DOHH2 (cell line): ENCODE measurements at regions not wholly inside any gene's neighbourhood (a gene's known extent, or its start where the extent isn't known, plus 50 kb on each side); places are given as distances from the start of the nearest gene placed in this dataset.

ENCODE experiments used
- H3F3A ChIP-seq: fragments of 200-600 bp; sonication (generic), shearing (Covaris generic); 2 replicates; pipeline ENCODE4 v1.6.0; 2016; ENCODE audit warnings: antibody characterized with exemption, mild to moderate bottlenecking; ENCODE audit not compliant: control insufficient read depth, insufficient read depth
- H3K27ac ChIP-seq: fragments of 200-600 bp; sonication (generic); 2 replicates; pipeline ENCODE4 v1.5.1; 2014; ENCODE audit warnings: low read depth, mild to moderate bottlenecking, low read length, moderate library complexity
- H3K27me3 ChIP-seq: fragments of 200-600 bp; sonication (generic); 2 replicates; pipeline ENCODE4 v1.6.1; 2014; ENCODE audit warnings: mild to moderate bottlenecking, low read length, mixed read lengths; ENCODE audit not compliant: control insufficient read depth
- H3K36me3 ChIP-seq: fragments of 200-600 bp; sonication (generic); 2 replicates; pipeline ENCODE4 v1.6.1; 2014; ENCODE audit warnings: mild to moderate bottlenecking, low read length, moderate library complexity, mixed read lengths; ENCODE audit not compliant: control insufficient read depth
- H3K4me1 ChIP-seq: fragments of 200-600 bp; sonication (generic); 2 replicates; pipeline ENCODE4 v1.6.1; 2014; ENCODE audit warnings: mild to moderate bottlenecking, low read length, mixed read lengths; ENCODE audit not compliant: control insufficient read depth
- H3K4me2 ChIP-seq: fragments of 200-600 bp; sonication (generic); 2 replicates; pipeline ENCODE4 v1.6.0; 2014; ENCODE audit warnings: mild to moderate bottlenecking, low read length, moderate library complexity
- H3K4me3 ChIP-seq: fragments of 200-600 bp; sonication (generic); 2 replicates; pipeline ENCODE4 v1.5.1; 2014; ENCODE audit warnings: mild to moderate bottlenecking, low read length, mixed read lengths
- H3K79me2 ChIP-seq: fragments of 200-600 bp; sonication (generic); 2 replicates; pipeline ENCODE4 v1.6.1; 2014; ENCODE audit warnings: mild to moderate bottlenecking, low read length, mixed read lengths; ENCODE audit not compliant: control insufficient read depth
- H3K9me2 ChIP-seq: fragments of 200-600 bp; sonication (generic); replicated peaks from 2 replicates; pipeline ENCODE4 v1.6.1; 2014; ENCODE audit warnings: mild to moderate bottlenecking, low read length, mixed read lengths; ENCODE audit not compliant: control insufficient read depth
- H3K9me3 ChIP-seq: fragments of 200-600 bp; sonication (generic); 2 replicates; pipeline ENCODE4 v1.6.1; 2014; ENCODE audit warnings: antibody characterized with exemption, low read length, mixed read lengths; ENCODE audit not compliant: control insufficient read depth, insufficient read depth
- H4K20me1 ChIP-seq: fragments of 200-600 bp; sonication (generic); 2 replicates; pipeline ENCODE4 v1.6.0; 2014; ENCODE audit warnings: low read depth, mild to moderate bottlenecking, antibody characterized with exemption, low read length, moderate library complexity; ENCODE audit not compliant: control insufficient read depth, insufficient read depth
- CTCF ChIP-seq: fragments of 200-600 bp; sonication (generic); IDR thresholded peaks from one replicate; pipeline ENCODE4 v1.5.1; 2014; ENCODE audit warnings: antibody characterized with exemption, mild to moderate bottlenecking, low read depth, low read length; ENCODE audit not compliant: poor library complexity, severe bottlenecking
- EZH2phosphoT487 ChIP-seq: fragments of 200-600 bp; sonication (generic); IDR thresholded peaks from 2 replicates; pipeline ENCODE4 v1.6.1; 2017; ENCODE audit warnings: borderline replicate concordance, mild to moderate bottlenecking, antibody characterized with exemption, low read length, moderate library complexity, mixed read lengths

GRCh38 chr17:74078363-74078941 lies 125.0 kb upstream of the RPL38 start:
- H3K4me1 ChIP-seq, result no peaks in the 10 kb centered on the region
- no peaks in the 10 kb centered on the region for H3K9me2 ChIP-seq
- H3K27ac ChIP-seq, result no peak overlapping the region
- no peaks in the 10 kb centered on the region for H3K36me3 ChIP-seq
- H3K4me3 ChIP-seq, result no peak overlapping the region
- H3K9me3 ChIP-seq, result peaks cover 3% of the 10 kb centered on the region; the same call in 1 of the 2 replicates
- H3K4me2 ChIP-seq, result no peak overlapping the region
- no peaks in the 10 kb centered on the region for H3K79me2 ChIP-seq
- H3K27me3 ChIP-seq, result no peaks in the 10 kb centered on the region
- H3F3A ChIP-seq, result no peaks in the 10 kb centered on the region
- no peaks in the 10 kb centered on the region for H4K20me1 ChIP-seq
- TF ChIP-seq EZH2phosphoT487 (no peak), CTCF (no peak)

GRCh38 chr17:74079537-74080300 lies 123.8 kb upstream of the RPL38 start:
- no peaks in the 10 kb centered on the region for H3F3A ChIP-seq
- H3K79me2 ChIP-seq, result no peaks in the 10 kb centered on the region
- H3K9me2 ChIP-seq, result no peaks in the 10 kb centered on the region
- TF ChIP-seq CTCF (no peak), EZH2phosphoT487 (no peak)
- no peak overlapping the region for H3K4me2 ChIP-seq
- H3K27me3 ChIP-seq, result no peaks in the 10 kb centered on the region
- no peak overlapping the region for H3K27ac ChIP-seq
- no peaks in the 10 kb centered on the region for H4K20me1 ChIP-seq
- no peak overlapping the region for H3K4me3 ChIP-seq
- no peaks in the 10 kb centered on the region for H3K4me1 ChIP-seq
- peaks cover 3% of the 10 kb centered on the region; the same call in 1 of the 2 replicates for H3K9me3 ChIP-seq
- H3K36me3 ChIP-seq, result no peaks in the 10 kb centered on the region

- TF ChIP-seq EZH2phosphoT487 (no peak), CTCF (no peak)
- H3K9me3 ChIP-seq, result peaks cover 11% of the 10 kb centered on the region
- H3K4me1 ChIP-seq, result no peaks in the 10 kb centered on the region
- no peak overlapping the region for H3K27ac ChIP-seq
- H3F3A ChIP-seq, result no peaks in the 10 kb centered on the region
- H3K36me3 ChIP-seq, result no peaks in the 10 kb centered on the region
- H3K4me2 ChIP-seq, result no peak overlapping the region
- H3K27me3 ChIP-seq, result no peaks in the 10 kb centered on the region
- H3K4me3 ChIP-seq, result no peak overlapping the region
- no peaks in the 10 kb centered on the region for H4K20me1 ChIP-seq
- H3K9me2 ChIP-seq, result no peaks in the 10 kb centered on the region
- H3K79me2 ChIP-seq, result no peaks in the 10 kb centered on the region
Measured at GRCh38 chr17:74080656-74081582, 122.6 kb upstream of the RPL38 start.
